Coronary artery (tissue), 2 donors: ENCODE measurements at regions not wholly inside any gene's neighbourhood (a gene's known extent, or its start where the extent isn't known, plus 50 kb on each side); places are given as distances from the start of the nearest gene placed in this dataset.

Experiments
- DNase-seq: peaks from one replicate; pipeline ENCODE4 v3.0.0-alpha.2; 2017; ENCODE audit warnings: low spot score
- H3K27ac ChIP-seq, 2 donors: fragments of 200-600 bp; sonication (generic); one replicate each; pipeline ENCODE4 v1.5.1; 2016 to 2019
- H3K4me3 ChIP-seq: fragments of 200-600 bp; sonication (generic); 2 replicates; pipeline ENCODE4 v1.5.1; 2016; ENCODE audit warnings: mild to moderate bottlenecking, moderate library complexity
- CTCF ChIP-seq: fragments of 200-600 bp; sonication (generic); IDR thresholded peaks from one replicate; pipeline ENCODE4 v1.5.1; 2019; ENCODE audit warnings: antibody characterized with exemption

DNA sequence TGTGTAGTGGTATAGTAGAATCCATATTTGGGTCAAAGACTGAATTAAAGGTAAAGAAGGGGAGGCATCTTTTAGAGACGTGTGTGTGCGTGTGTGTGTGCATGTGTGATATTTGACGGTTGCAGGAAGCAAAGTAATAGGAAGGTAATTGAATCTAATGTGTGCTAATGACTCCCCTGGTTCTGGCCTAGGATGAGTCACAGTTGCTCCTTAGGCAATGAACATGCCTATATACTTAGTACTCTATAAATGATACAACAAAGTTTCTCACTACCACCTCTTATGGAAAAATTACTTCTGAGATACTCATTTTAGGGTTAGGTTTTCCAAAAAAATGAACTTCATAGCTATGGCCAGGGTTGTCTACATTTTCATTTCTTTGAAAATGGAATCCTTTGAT is 409.6 kb downstream of the GUCY1A2 start:
- H3K27ac ChIP-seq, result no peak overlapping the region
- no peak for DNase-seq
- no peak for TF ChIP-seq CTCF
- H3K4me3 ChIP-seq, result no peak overlapping the region

DNA sequence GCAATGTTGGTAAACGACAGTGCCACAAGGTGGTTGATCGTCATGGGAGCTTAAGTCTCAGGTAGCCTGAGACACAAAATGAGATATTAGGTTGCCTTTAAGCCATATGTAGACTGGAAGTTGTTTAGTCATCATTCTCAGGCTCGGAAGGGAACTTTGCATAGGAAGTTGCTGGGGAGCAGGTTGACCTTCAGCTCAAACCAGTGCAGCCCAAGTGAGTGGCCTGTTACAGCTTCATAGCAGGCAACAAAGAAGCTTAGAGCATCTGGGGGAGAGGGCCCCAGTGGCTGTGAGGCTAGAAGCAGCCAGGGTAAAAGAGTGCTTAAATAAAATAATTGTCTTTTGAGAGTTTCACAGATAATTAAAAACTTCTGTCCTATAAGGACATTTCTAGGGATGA is 404.0 kb downstream of the GUCY1A2 start:
- Histone ChIP-seq H3K27ac (no peak overlapping the region), H3K4me3 (no peak overlapping the region)
- TF ChIP-seq CTCF, result no peak
- no peak for DNase-seq

DNA sequence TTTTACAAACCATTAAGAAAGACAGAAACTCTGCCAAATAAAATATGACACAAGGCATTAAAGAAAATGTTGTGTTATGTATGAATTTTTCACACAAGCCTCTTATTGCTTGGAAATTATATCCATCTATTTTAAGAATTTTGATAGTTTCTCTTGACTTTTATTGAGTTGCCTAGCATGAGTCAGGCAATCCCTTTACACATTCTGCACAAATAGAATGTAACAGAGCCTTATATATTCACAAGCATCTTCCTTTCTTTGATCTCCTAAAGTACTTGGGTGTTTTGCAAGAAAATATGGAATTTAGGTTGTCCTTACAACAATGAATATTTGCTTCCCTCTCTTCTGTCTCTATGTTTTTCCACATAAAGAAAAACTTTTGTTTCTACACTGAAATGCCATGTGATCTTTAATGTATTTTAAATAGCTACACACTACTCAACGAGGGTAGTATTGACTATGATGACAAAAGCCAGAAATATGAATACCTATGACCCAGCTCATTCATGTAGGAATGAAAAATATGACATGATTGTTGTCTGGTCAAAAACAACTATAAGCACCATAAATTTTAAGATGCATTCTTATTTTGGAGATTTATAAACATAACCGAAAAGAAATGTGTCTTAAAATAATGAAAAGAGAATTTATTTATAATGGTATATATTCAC is 398.8 kb downstream of the GUCY1A2 start:
- Histone ChIP-seq H3K4me3 (no peak overlapping the region), H3K27ac (no peak overlapping the region)
- TF ChIP-seq CTCF, result no peak
- DNase-seq, result no peak

GRCh38 chr11:106621484-106621883 is 396.8 kb downstream of the GUCY1A2 start:
- Histone ChIP-seq H3K4me3 (no peak overlapping the region), H3K27ac (no peak overlapping the region)
- no peak for DNase-seq
- no peak for TF ChIP-seq CTCF
